ENCODE measurements at regions not wholly inside any gene's neighbourhood (a gene's known extent, or its start where the extent isn't known, plus 50 kb on each side); places are given as distances from the start of the nearest gene placed in this dataset.

GRCh38 chr7:106606120-106606519, 54.8 kb downstream of the CCDC71L start:
- DNase-seq, result no peak

- DNase-seq, result no peak
Observed at GRCh38 chr7:106604971-106605370, 56.0 kb downstream of the CCDC71L start.

GRCh38 chr7:106604303-106604924, 56.5 kb downstream of the CCDC71L start:
- peak in 1 of 2 experiments; percentile 25 for DNase-seq

GRCh38 chr7:106603346-106603745, 57.6 kb downstream of the CCDC71L start:
- no peak for DNase-seq

- DNase-seq, result no peak
Observed at GRCh38 chr7:106602062-106602461, 58.9 kb downstream of the CCDC71L start.

GRCh38 chr7:106600569-106601373, 60.2 kb downstream of the CCDC71L start:
- no peak for DNase-seq

- DNase-seq, result no peak
Observed at GRCh38 chr7:106599343-106599698, 61.6 kb downstream of the CCDC71L start.

- peak; percentile 67 to 72 for DNase-seq
Observed at GRCh38 chr7:106598663-106599342, 62.2 kb downstream of the CCDC71L start.

- DNase-seq, result no peak
Observed at GRCh38 chr7:106597751-106598546, 63.0 kb downstream of the CCDC71L start.

GRCh38 chr7:106597014-106597413, 63.9 kb downstream of the CCDC71L start:
- no peak for DNase-seq

GRCh38 chr7:106595922-106596321, 65.0 kb downstream of the CCDC71L start:
- no peak for DNase-seq

GRCh38 chr7:106593028-106593417, 67.9 kb downstream of the CCDC71L start:
- DNase-seq, result no peak

GRCh38 chr7:106592282-106593027, 68.5 kb downstream of the CCDC71L start:
- DNase-seq, result no peak

- DNase-seq, result no peak
Observed at GRCh38 chr7:106591146-106591545, 69.8 kb downstream of the CCDC71L start.

GRCh38 chr7:106590209-106590816, 70.6 kb downstream of the CCDC71L start:
- no peak for DNase-seq

- DNase-seq, result no peak
Observed at GRCh38 chr7:106589198-106589879, 71.6 kb downstream of the CCDC71L start.

- no peak for DNase-seq
Observed at GRCh38 chr7:106588422-106589197, 72.3 kb downstream of the CCDC71L start.

GRCh38 chr7:106584914-106585759, 75.8 kb downstream of the CCDC71L start:
- no peak for DNase-seq

All from activated T-cell treated with anti-CD3 and anti-CD28 coated beads, Interleukin-2, amount 50 U/mL, for 48 hours (primary cell).